ENCODE measurements at regions not wholly inside any gene's neighbourhood (a gene's known extent, or its start where the extent isn't known, plus 50 kb on each side); places are given as distances from the start of the nearest gene placed in this dataset.

DNA sequence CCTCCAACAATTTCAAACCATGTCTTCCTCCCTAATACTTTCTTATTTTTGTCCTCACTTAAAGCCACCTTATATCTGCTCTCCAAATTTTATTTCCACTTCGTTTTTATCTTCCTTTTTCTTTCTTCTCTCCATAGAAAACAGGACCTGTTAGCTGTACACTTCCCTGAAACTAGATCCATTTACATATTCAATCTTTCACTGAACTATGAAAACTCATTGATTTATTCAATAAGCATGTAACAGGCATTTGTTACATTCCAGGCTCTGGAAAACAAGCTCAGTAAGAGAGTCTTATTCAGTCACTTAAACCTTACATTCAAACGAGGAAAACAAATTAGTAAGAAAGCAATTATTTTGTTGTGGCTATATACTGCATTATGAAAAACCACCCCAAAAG lies 1225.3 kb downstream of the SUCLG1 start:
- TF ChIP-seq POLR2A (IDR thresholded peaks at IDR 0.05) (no peak), POLR2AphosphoS5 (IDR thresholded peaks at IDR 0.05) (no peak), EP300 (IDR thresholded peaks at IDR 0.05) (no peak)
- TF ChIP-seq, protein P1, sequence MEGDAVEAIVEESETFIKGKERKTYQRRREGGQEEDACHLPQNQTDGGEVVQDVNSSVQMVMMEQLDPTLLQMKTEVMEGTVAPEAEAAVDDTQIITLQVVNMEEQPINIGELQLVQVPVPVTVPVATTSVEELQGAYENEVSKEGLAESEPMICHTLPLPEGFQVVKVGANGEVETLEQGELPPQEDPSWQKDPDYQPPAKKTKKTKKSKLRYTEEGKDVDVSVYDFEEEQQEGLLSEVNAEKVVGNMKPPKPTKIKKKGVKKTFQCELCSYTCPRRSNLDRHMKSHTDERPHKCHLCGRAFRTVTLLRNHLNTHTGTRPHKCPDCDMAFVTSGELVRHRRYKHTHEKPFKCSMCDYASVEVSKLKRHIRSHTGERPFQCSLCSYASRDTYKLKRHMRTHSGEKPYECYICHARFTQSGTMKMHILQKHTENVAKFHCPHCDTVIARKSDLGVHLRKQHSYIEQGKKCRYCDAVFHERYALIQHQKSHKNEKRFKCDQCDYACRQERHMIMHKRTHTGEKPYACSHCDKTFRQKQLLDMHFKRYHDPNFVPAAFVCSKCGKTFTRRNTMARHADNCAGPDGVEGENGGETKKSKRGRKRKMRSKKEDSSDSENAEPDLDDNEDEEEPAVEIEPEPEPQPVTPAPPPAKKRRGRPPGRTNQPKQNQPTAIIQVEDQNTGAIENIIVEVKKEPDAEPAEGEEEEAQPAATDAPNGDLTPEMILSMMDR (IDR thresholded peaks at IDR 0.05), result no peak
